MCF 10A (cell line): ENCODE measurements at regions not wholly inside any gene's neighbourhood (a gene's known extent, or its start where the extent isn't known, plus 50 kb on each side); places are given as distances from the start of the nearest gene placed in this dataset.

Experiments
- BruUV-seq: library from RNA; stranded (reverse); fragments of 400-500 nt; replicated peaks from 2 replicates; lab custom pipeline; 2021; lab: Mats Ljungman, UMichigan
- CTCF ChIA-PET: fragments of 300-600 bp; sonication (Branson Sonifier 250); formaldehyde crosslinking; extraction: SDS; loops from one replicate; lab custom pipeline; 2021; ENCODE audit warnings: antibody characterized with exemption, inconsistent platforms; lab: Yijun Ruan, JAX
- POLR2A ChIA-PET: fragments of 300-600, 350-650 bp; sonication (Branson Sonifier 250); formaldehyde crosslinking; extraction: SDS; loops from one replicate; lab custom pipeline; 2020; ENCODE audit warnings: antibody characterized with exemption, inconsistent platforms; lab: Yijun Ruan, JAX
- DNase-seq: peaks from one replicate; pipeline ENCODE4 v3.0.0-alpha.2; 2018; ENCODE audit not compliant: unreplicated experiment
- H3K27ac Mint-ChIP-seq: one replicate; pipeline ENCODE4 v1.8.0; 2022; ENCODE audit warnings: mild to moderate bottlenecking, low read depth, mixed read lengths; ENCODE audit not compliant: unreplicated experiment
- H3K27me3 Mint-ChIP-seq: one replicate; pipeline ENCODE4 v1.8.0; 2022; ENCODE audit warnings: mixed read lengths; ENCODE audit not compliant: insufficient read depth, unreplicated experiment
- H3K36me3 Mint-ChIP-seq: one replicate; pipeline ENCODE4 v1.8.0; 2022; ENCODE audit warnings: mild to moderate bottlenecking, moderate library complexity, mixed read lengths; ENCODE audit not compliant: insufficient read depth, unreplicated experiment
- H3K4me1 Mint-ChIP-seq: one replicate; pipeline ENCODE4 v1.8.0; 2022; ENCODE audit warnings: mixed read lengths; ENCODE audit not compliant: insufficient read depth, unreplicated experiment
- H3K4me3 Mint-ChIP-seq: one replicate; pipeline ENCODE4 v1.8.0; 2022; ENCODE audit warnings: mild to moderate bottlenecking, moderate library complexity, mixed read lengths; ENCODE audit not compliant: unreplicated experiment
- H3K9me3 Mint-ChIP-seq: one replicate; pipeline ENCODE4 v1.8.0; 2022; ENCODE audit warnings: mixed read lengths; ENCODE audit not compliant: unreplicated experiment
- intact Hi-C: fragments of 100-400 bp; cut with micrococcal nuclease; formaldehyde crosslinking; loops from 2 replicates; pipeline ENCODE4 v1.14.1; 2022
- TF ChIP-seq, protein P1 (sequence below): fragments of 200-600 bp; IDR thresholded peaks from one replicate; pipeline ENCODE4 v1.8.0; 2022; ENCODE audit warnings: antibody characterized with exemption, mild to moderate bottlenecking; ENCODE audit not compliant: unreplicated experiment

DNA sequence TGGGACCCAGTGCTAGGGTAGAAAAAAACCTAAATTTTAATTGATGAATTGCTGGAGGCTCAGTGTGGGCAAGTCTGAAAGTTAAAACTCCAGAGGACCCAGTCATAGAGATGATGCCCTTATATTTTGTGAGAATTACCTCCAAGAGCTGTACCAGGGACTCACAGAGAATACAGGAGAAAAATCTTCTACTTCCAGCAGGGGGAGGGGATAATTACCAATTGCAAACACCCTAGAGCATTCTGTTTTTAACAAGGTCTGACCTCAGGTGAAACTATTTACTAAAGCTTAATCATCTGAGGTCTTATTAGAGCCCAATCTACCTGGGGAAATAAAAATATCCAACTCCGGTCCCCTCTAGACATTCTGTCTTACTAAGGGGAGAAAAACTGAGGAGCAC is 994.7 kb upstream of the MIR17HG start:
- no TSS peak for BruUV-seq
- DNase-seq = no peak
- H3K36me3 Mint-ChIP-seq = no peaks in the 10 kb centered on the region
- H3K9me3 Mint-ChIP-seq = no peaks in the 10 kb centered on the region
- CTCF ChIA-PET = no interaction called here
- no peak overlapping the region for H3K27ac Mint-ChIP-seq
- intact Hi-C loops = no loop called here
- no peaks in the 10 kb centered on the region for H3K27me3 Mint-ChIP-seq
- peaks cover 6% of the 10 kb centered on the region for H3K4me1 Mint-ChIP-seq
- H3K4me3 Mint-ChIP-seq = no peak overlapping the region
- POLR2A ChIA-PET = no interaction called here
- TF ChIP-seq, protein P1, sequence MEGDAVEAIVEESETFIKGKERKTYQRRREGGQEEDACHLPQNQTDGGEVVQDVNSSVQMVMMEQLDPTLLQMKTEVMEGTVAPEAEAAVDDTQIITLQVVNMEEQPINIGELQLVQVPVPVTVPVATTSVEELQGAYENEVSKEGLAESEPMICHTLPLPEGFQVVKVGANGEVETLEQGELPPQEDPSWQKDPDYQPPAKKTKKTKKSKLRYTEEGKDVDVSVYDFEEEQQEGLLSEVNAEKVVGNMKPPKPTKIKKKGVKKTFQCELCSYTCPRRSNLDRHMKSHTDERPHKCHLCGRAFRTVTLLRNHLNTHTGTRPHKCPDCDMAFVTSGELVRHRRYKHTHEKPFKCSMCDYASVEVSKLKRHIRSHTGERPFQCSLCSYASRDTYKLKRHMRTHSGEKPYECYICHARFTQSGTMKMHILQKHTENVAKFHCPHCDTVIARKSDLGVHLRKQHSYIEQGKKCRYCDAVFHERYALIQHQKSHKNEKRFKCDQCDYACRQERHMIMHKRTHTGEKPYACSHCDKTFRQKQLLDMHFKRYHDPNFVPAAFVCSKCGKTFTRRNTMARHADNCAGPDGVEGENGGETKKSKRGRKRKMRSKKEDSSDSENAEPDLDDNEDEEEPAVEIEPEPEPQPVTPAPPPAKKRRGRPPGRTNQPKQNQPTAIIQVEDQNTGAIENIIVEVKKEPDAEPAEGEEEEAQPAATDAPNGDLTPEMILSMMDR = no peak

DNA sequence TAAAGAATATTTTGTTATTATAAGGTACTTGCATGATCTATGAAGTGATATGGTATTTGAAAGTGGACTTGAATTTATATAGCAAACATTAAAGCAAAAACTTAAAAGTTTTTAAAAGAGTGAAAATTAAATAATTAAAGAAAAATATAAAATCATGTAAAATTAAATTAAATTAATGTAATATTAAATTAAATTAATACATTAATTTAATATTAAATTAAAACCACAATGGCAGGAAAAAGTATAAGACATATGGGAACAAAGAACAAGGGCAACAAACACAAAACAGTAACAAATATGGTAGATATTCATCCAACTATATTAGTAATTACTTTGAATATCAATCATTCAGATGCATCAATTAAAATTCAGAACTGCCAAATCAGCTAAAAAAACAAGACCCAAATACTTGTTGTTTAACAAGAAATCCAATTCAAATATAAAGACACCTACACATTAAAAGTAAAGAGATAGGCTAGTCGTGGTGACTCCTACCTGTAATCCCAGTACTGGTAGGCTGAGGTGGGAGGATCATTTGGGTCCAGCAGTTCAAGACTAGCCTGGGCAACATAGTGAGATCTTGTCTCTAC is 992.2 kb upstream of the MIR17HG start:
- H3K27me3 Mint-ChIP-seq = no peaks in the 10 kb centered on the region
- POLR2A ChIA-PET = interaction anchor here (0.6 kb wide), 1 partner anchor 17 kb away, joined by 3 read pairs; no protein-coding TSS in a partner anchor
- BruUV-seq = no TSS peak
- no peaks in the 10 kb centered on the region for H3K36me3 Mint-ChIP-seq
- H3K4me3 Mint-ChIP-seq = no peak overlapping the region
- intact Hi-C loops = no loop called here
- TF ChIP-seq, protein P1 = no peak
- H3K4me1 Mint-ChIP-seq = peaks cover 6% of the 10 kb centered on the region
- CTCF ChIA-PET = interaction anchor here (0.6 to 0.7 kb wide), 2 partner anchors 130 to 1370 kb away, joined by 3 to 4 read pairs; no protein-coding TSS in a partner anchor
- no peak overlapping the region for H3K27ac Mint-ChIP-seq
- DNase-seq = no peak
- H3K9me3 Mint-ChIP-seq = no peaks in the 10 kb centered on the region

DNA sequence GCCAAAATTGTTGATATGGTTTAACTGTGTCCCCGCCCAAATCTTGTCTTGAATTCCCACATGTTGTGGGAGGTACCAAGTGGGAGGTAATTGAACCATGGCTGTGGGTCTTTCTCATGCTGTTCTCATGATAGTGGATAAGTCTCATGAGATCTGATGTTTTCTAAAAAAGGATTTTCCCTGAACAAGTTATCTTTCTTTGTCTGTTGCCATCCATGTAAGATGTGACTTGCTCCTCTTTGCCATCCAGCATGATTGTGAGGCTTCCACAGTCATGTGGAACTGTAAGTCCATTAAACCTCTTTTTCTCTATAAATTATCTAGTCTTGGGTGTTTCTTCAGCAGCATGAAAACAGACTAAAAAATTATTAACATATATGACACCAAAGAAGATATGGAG is 986.7 kb upstream of the MIR17HG start:
- ChIA-PET CTCF (no interaction called here), POLR2A (no interaction called here)
- H3K4me1 Mint-ChIP-seq = no peaks in the 10 kb centered on the region
- no peak overlapping the region for H3K27ac Mint-ChIP-seq
- H3K4me3 Mint-ChIP-seq = no peak overlapping the region
- no peak for DNase-seq
- no peaks in the 10 kb centered on the region for H3K27me3 Mint-ChIP-seq
- intact Hi-C loops = no loop called here
- TF ChIP-seq, protein P1 = no peak
- no peaks in the 10 kb centered on the region for H3K9me3 Mint-ChIP-seq
- H3K36me3 Mint-ChIP-seq = no peaks in the 10 kb centered on the region
- BruUV-seq = no TSS peak

DNA sequence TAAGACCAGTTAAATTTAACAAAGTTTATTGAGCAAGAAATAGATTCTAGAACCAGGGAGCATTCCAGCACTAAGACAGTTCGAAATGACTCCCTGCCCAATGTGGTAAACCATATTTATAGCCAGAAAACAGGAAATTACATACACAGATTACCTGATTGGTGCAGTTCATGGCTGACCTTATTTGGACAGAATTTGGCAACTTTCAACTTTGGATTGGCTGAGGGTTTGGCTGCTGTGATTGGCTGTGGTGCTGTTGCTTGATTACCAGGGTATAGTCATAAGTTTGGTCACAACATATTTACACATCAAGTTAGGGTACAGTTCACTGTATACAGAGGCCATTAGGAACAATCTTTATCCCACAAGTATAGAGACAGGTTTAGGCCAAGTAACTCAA is 984.8 kb upstream of the MIR17HG start:
- POLR2A ChIA-PET = no interaction called here
- CTCF ChIA-PET = no interaction called here
- TF ChIP-seq, protein P1 = no peak
- Mint-ChIP-seq H3K4me1 (no peaks in the 10 kb centered on the region), H3K36me3 (no peaks in the 10 kb centered on the region), H3K9me3 (no peaks in the 10 kb centered on the region), H3K27ac (no peak overlapping the region), H3K4me3 (no peak overlapping the region), H3K27me3 (no peaks in the 10 kb centered on the region)
- no TSS peak for BruUV-seq
- intact Hi-C loops = no loop called here
- DNase-seq = no peak
